Dendritic cell treated with granulocyte-macrophage colony-stimulating factor and Interleukin-4, amounts not matched to agents 40 ng/mL and 50 ng/mL, for 4 days (primary cell): ENCODE measurements at regions not wholly inside any gene's neighbourhood (a gene's known extent, or its start where the extent isn't known, plus 50 kb on each side); places are given as distances from the start of the nearest gene placed in this dataset.
"Not testable (repeated sequence)": the region's sequence is repeated elsewhere in the genome, so short reads cannot be mapped to it uniquely, and the experiment has no call there.

Source experiments
- H3K27ac Mint-ChIP-seq: one replicate; pipeline ENCODE4 v1.8.0; 2022; ENCODE audit warnings: mild to moderate bottlenecking, mixed read lengths
- H3K27me3 Mint-ChIP-seq: one replicate; pipeline ENCODE4 v1.8.0; 2022; ENCODE audit warnings: mild to moderate bottlenecking, mixed read lengths
- H3K36me3 Mint-ChIP-seq: one replicate; pipeline ENCODE4 v1.8.0; 2022; ENCODE audit warnings: low read depth, mixed read lengths
- H3K4me1 Mint-ChIP-seq: one replicate; pipeline ENCODE4 v1.8.0; 2022; ENCODE audit warnings: low read depth, mixed read lengths
- H3K4me3 Mint-ChIP-seq: one replicate; pipeline ENCODE4 v1.8.0; 2022; ENCODE audit warnings: mild to moderate bottlenecking, moderate library complexity, mixed read lengths
- H3K9me3 Mint-ChIP-seq: one replicate; pipeline ENCODE4 v1.8.0; 2022; ENCODE audit warnings: mixed read lengths
- intact Hi-C: fragments of 100-400 bp; cut with micrococcal nuclease; formaldehyde crosslinking; loops from one replicate; pipeline ENCODE4 v1.15.0; 2022

GRCh38 chr21:29430576-29430975 is 131.9 kb downstream of the BACH1 start:
- Mint-ChIP-seq H3K4me1 (peaks cover 2% of the 10 kb centered on the region), H3K27ac (no peak overlapping the region), H3K9me3 (peaks cover 8% of the 10 kb centered on the region), H3K27me3 (no peaks in the 10 kb centered on the region), H3K4me3 (no peak overlapping the region), H3K36me3 (peaks cover 21% of the 10 kb centered on the region)
- intact Hi-C loops = no loop called here

- Mint-ChIP-seq H3K27ac (no peak overlapping the region), H3K36me3 (peaks cover 25% of the 10 kb centered on the region)
- intact Hi-C loops = no loop called here
These were observed 132.5 kb downstream of the BACH1 start for GRCh38 chr21:29431178-29431577.

DNA sequence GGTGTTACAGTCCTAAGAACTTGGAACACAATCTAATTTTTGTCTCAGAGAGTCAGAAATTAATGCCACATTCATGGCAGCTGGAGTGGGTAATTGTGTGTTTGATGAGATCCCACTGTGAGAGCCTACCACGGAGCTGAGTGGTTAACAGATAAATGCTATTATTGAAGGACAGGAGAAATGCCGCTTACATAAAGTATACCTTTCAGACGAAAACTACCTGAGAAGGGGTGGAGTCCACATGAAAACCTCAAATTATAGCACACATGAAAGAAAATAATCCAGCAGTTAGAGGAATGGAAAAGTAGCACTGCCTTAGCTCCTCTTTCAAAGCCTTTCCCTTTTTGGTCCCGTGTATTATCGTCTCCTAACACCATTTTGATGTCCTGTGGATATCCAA is 133.0 kb downstream of the BACH1 start:
- peaks cover 8% of the 10 kb centered on the region for H3K9me3 Mint-ChIP-seq
- intact Hi-C loops = no loop called here
- H3K4me1 Mint-ChIP-seq = no peaks in the 10 kb centered on the region
- peaks cover 30% of the 10 kb centered on the region for H3K36me3 Mint-ChIP-seq
- no peak overlapping the region for H3K4me3 Mint-ChIP-seq
- H3K27me3 Mint-ChIP-seq = no peaks in the 10 kb centered on the region
- no peak overlapping the region for H3K27ac Mint-ChIP-seq

More at GRCh38 chr21:29431178-29431577, 132.5 kb downstream of the BACH1 start:
- peaks cover 8% of the 10 kb centered on the region for H3K9me3 Mint-ChIP-seq
- no peak overlapping the region for H3K4me3 Mint-ChIP-seq
- H3K4me1 Mint-ChIP-seq = no peaks in the 10 kb centered on the region
- no peaks in the 10 kb centered on the region for H3K27me3 Mint-ChIP-seq

DNA sequence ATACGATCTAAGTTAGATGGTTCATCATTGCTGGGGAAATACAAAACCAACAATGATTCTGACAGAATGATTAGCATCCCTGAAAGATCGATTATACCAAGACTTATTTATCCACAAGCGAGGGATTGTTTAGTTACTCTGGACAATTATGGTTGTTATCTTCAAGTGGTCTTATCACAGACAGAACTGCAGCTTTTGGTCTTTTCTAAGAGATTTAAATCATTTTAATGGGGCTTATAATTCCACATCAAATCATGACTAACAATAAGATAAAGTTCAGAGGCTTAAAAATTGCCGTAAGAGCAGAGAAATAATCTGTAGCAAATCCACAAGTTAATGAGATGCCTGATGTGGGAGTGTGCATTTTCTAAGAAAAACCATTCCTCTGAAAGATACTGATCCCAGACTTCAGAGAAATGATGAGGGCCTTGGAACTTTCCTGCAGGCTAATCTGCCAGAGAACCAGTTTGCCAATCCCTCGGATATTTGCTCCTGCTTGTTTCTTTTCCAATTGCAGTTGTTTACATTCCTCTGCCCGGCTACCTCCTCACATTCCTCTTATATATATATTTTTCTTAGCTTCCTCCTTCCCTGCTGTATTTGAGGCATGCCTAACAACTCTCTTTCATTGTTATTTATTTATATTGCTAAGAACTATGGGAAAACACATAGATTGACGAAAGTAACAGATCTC is 134.8 kb downstream of the BACH1 start:
- Mint-ChIP-seq H3K27me3 (no peaks in the 10 kb centered on the region), H3K27ac (no peak overlapping the region), H3K4me3 (no peak overlapping the region), H3K9me3 (no peaks in the 10 kb centered on the region), H3K36me3 (peaks cover 26% of the 10 kb centered on the region), H3K4me1 (no peaks in the 10 kb centered on the region)
- intact Hi-C loops = no loop called here

- H3K36me3 Mint-ChIP-seq = peaks cover 26% of the 10 kb centered on the region
- no peaks in the 10 kb centered on the region for H3K27me3 Mint-ChIP-seq
- H3K27ac Mint-ChIP-seq = no peak overlapping the region
These were observed 135.4 kb downstream of the BACH1 start for GRCh38 chr21:29434081-29434480.

DNA sequence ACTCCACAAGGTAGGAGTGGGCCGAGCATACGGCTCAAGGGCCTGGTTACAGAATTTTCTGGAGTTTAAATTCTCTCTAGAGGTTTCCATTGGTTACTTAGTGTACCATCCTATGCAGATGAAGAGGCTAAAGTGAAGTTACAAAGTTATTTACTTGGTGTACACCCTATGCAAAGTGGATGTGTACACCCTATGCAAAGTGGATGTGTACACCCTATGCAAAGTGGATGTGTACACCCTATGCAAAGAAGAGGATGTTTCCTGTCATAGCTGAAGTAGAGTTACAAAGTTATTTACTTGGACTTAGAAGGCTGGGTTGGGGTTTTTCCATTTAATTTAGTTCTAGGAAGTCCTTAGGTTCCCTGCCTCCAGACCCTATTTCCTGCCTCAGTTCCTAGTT is 136.3 kb downstream of the BACH1 start:
- H3K27me3 Mint-ChIP-seq, intact Hi-C loops, H3K27ac Mint-ChIP-seq, H3K9me3 Mint-ChIP-seq, H3K4me1 Mint-ChIP-seq, H3K4me3 Mint-ChIP-seq: not testable (repeated sequence)
- peaks cover 26% of the 10 kb centered on the region for H3K36me3 Mint-ChIP-seq

More at GRCh38 chr21:29434081-29434480, 135.4 kb downstream of the BACH1 start:
- no peaks in the 10 kb centered on the region for H3K9me3 Mint-ChIP-seq
- H3K4me1 Mint-ChIP-seq = no peaks in the 10 kb centered on the region
- intact Hi-C loops = no loop called here
- no peak overlapping the region for H3K4me3 Mint-ChIP-seq

GRCh38 chr21:29436143-29436542 is 137.4 kb downstream of the BACH1 start:
- Mint-ChIP-seq H3K27me3 (no peaks in the 10 kb centered on the region), H3K9me3 (no peaks in the 10 kb centered on the region), H3K4me1 (no peaks in the 10 kb centered on the region), H3K36me3 (peaks cover 21% of the 10 kb centered on the region), H3K4me3 (no peak overlapping the region), H3K27ac (no peak overlapping the region)
- intact Hi-C loops = no loop called here

DNA sequence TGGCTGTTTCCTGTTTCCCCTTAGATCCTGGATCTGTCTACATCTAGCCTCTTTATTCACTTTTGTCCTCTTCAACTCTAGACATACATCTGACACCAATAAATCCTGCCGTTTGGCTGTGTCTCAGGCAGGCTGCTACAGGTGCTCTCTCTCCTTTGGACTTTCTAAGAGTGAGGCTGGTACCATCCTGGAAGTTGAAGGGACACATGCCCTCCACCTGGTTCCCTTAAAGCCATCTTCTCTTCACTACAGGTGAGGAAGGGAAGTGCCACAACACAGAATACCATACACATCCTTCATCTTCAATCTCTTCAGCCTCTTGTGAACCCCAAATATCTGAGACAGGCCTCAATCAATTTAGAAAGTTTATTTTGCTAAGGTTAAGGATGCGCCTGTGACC is 137.9 kb downstream of the BACH1 start:
- Mint-ChIP-seq H3K27me3 (no peaks in the 10 kb centered on the region), H3K4me3 (no peak overlapping the region), H3K36me3 (peaks cover 17% of the 10 kb centered on the region), H3K9me3 (no peaks in the 10 kb centered on the region), H3K4me1 (no peaks in the 10 kb centered on the region), H3K27ac (no peak overlapping the region)
- intact Hi-C loops = no loop called here

DNA sequence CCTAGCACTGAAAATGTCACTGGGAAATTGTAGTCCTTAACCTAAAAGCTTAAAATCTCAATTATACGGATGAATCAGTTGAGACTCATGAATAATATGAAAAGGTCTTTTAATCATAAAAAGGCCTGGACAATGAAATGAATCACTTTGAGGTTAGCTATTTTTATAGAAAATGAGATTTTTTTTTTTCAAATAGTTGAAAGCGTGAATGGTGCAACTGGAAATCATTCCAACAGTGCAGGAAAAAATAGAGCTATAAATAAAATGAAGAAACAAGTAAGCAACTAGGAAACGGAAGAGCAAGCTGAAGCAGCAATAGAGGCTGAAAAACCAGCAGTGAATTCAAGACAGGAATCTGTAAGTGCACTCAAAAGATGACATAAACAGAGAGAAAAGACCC is 142.9 kb downstream of the BACH1 start:
- Mint-ChIP-seq H3K27ac (no peak overlapping the region), H3K9me3 (no peaks in the 10 kb centered on the region), H3K4me1 (no peaks in the 10 kb centered on the region), H3K27me3 (no peaks in the 10 kb centered on the region), H3K4me3 (no peak overlapping the region), H3K36me3 (peaks cover 6% of the 10 kb centered on the region)
- intact Hi-C loops = no loop called here

DNA sequence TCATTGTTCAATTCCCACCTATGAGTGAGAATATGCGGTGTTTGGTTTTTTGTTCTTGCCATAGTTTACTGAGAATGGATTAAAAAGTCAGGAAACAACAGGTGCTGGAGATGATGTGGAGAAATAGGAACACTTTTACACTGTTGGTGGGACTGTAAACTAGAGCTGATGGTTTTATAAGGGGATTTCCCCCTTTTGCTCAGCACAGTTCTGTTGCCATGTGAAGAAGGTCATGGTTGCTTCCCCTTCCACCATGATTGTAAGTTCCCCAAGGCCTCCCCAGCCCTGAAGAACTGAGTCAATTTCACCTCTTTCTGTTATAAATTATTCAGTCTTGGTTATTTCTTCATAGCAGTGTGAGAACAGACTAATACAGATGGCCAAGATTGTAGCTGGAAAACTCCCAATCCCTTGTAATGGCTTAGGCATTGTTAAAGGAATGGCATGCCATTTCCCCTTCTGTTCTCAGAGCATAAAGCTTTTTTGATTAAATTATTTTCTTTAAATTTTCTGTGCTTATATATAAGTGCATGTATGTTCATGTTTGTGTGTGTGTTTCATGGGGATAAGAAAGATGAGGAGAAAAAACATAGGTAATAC is 144.8 kb downstream of the BACH1 start:
- Mint-ChIP-seq H3K27ac (no peak overlapping the region), H3K9me3 (peaks cover 5% of the 10 kb centered on the region), H3K4me3 (no peak overlapping the region), H3K36me3 (peaks cover 5% of the 10 kb centered on the region), H3K27me3 (no peaks in the 10 kb centered on the region), H3K4me1 (no peaks in the 10 kb centered on the region)
- intact Hi-C loops = no loop called here

DNA sequence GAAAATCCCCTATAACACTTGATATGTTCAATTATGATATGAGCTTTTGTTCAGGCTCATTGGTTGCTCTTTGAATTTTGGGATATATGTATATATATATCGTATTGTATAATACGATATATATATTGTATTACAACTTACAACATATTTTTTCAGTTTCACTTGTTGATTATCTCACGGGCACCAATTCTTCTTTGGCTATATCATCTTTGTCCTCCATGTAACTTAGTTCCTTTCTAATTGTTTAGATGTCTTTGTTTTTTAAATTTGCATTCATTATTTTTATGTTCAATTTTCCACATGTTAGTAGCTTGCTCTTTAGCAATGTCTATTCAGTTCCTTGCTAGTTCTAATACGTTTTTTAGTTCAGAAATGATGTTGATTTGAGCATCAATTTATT is 150.0 kb downstream of the BACH1 start:
- no peak overlapping the region for H3K27ac Mint-ChIP-seq
- intact Hi-C loops = no loop called here

DNA sequence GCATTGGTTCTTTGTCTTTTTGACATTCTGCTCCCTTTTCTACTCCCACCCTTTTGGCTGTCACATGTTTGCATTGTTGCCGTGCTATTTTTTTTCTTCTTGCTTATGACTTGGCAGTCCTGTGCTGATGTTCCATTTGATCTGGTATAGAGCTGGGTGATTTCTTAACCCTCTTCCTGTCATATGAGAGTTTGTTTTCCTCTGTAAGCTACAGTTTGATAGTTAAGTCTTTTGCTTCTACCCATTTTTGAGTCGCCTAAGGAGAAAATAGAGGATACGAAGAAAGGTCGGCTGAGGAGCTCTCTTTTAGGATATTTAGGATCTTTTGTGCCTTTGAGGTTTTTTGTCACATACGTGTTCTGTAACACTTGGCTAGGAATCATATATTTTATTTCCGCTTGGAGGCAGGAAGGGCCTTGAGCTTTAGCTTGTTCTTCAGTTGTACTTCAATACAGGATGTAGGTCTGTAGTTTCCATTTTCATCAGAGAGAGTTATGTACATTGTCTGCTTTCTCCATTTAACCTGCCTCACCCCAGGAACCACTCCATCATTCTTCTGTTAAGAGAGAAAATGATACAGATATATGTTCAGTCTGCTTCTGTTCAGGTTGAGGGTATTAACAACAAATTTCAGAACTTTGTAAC is 150.7 kb downstream of the BACH1 start:
- Mint-ChIP-seq H3K27ac (no peak overlapping the region), H3K9me3 (peaks cover 17% of the 10 kb centered on the region), H3K4me1 (no peaks in the 10 kb centered on the region), H3K36me3 (peaks cover 38% of the 10 kb centered on the region), H3K4me3 (no peak overlapping the region), H3K27me3 (no peaks in the 10 kb centered on the region)
- intact Hi-C loops = no loop called here

More for the DNA sequence above, 150.0 kb downstream of the BACH1 start:
- Mint-ChIP-seq H3K4me1 (no peaks in the 10 kb centered on the region), H3K4me3 (no peak overlapping the region), H3K27me3 (no peaks in the 10 kb centered on the region), H3K9me3 (peaks cover 17% of the 10 kb centered on the region), H3K36me3 (peaks cover 35% of the 10 kb centered on the region)

- H3K27me3 Mint-ChIP-seq = no peaks in the 10 kb centered on the region
- intact Hi-C loops = no loop called here
- no peak overlapping the region for H3K27ac Mint-ChIP-seq
- no peaks in the 10 kb centered on the region for H3K4me1 Mint-ChIP-seq
- no peak overlapping the region for H3K4me3 Mint-ChIP-seq
- H3K9me3 Mint-ChIP-seq = peaks cover 17% of the 10 kb centered on the region
- H3K36me3 Mint-ChIP-seq = peaks cover 44% of the 10 kb centered on the region
These were observed 151.3 kb downstream of the BACH1 start for GRCh38 chr21:29450058-29450457.

DNA sequence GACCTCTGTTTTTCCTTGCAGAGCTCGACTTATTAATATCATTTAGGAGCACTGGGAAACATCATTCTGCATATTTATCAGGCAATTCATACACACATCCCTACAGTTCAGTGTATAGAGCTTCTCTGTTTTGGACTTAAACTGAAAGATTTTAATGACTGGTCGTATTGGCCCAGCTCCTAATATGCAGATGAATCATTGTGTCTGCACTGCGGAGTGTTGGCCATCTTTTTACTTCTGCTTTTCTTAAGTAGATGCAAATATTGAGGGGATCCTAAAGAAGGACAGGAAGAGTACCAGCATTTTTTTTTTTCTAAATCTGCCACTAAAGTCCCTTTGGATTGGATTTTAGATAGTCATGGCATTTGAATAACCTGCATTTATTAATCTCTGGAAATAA is 154.8 kb downstream of the BACH1 start:
- H3K27ac Mint-ChIP-seq = no peak overlapping the region
- no peaks in the 10 kb centered on the region for H3K27me3 Mint-ChIP-seq
- intact Hi-C loops = no loop called here
- H3K36me3 Mint-ChIP-seq = peaks cover 57% of the 10 kb centered on the region
- no peak overlapping the region for H3K4me3 Mint-ChIP-seq
- peaks cover 12% of the 10 kb centered on the region for H3K9me3 Mint-ChIP-seq
- H3K4me1 Mint-ChIP-seq = no peaks in the 10 kb centered on the region
